ENCODE measurements at regions not wholly inside any gene's neighbourhood (a gene's known extent, or its start where the extent isn't known, plus 50 kb on each side); places are given as distances from the start of the nearest gene placed in this dataset.

GRCh38 chr7:42527004-42527403 lies 290.0 kb upstream of the GLI3 start:
- TF ChIP-seq ATF3 (IDR thresholded peaks at IDR 0.05; ENCODE audit: insufficient read depth, low read depth, low read length), result no peak
- TF ChIP-seq CTCF (IDR thresholded peaks at IDR 0.05; ENCODE audit: control extremely low read depth in 1 of 3, insufficient read depth in 1 of 3, low read depth in 1 of 3, low read length in 3 of 3), result no peak
- no peak for TF ChIP-seq POLR2A (IDR thresholded peaks at IDR 0.05; ENCODE audit: control extremely low read depth in 1 of 2, low read depth in 2 of 2, low read length in 2 of 2)
- TF ChIP-seq USF2 (IDR thresholded peaks at IDR 0.05; ENCODE audit: low read length), result no peak
- no peak for TF ChIP-seq GTF2F1 (IDR thresholded peaks at IDR 0.05; ENCODE audit: borderline replicate concordance, low read depth, low read length)
- no peak for TF ChIP-seq KDM1A (IDR thresholded peaks at IDR 0.05; ENCODE audit: borderline replicate concordance, low read length)
- no peak for TF ChIP-seq SUZ12 (IDR thresholded peaks at IDR 0.05; ENCODE audit: low read length)

Measured in H1 (cell line).